ENCODE measurements at regions not wholly inside any gene's neighbourhood (a gene's known extent, or its start where the extent isn't known, plus 50 kb on each side); places are given as distances from the start of the nearest gene placed in this dataset.

- Histone ChIP-seq H3K27me3 (ENCODE audit: control insufficient read depth, low read length) (peaks cover 31% of the 10 kb centered on the region), H3K4me2 (ENCODE audit: low read length) (no peak overlapping the region), H3K36me3 (ENCODE audit: control insufficient read depth, low read length) (no peaks in the 10 kb centered on the region), H3F3A (ENCODE audit: control insufficient read depth, insufficient read depth) (no peaks in the 10 kb centered on the region), H3K4me1 (ENCODE audit: control insufficient read depth, low read length) (no peaks in the 10 kb centered on the region), H3K79me2 (ENCODE audit: control insufficient read depth, low read length) (no peaks in the 10 kb centered on the region), H3K9me2 (replicated peaks; ENCODE audit: control insufficient read depth, low read length) (no peaks in the 10 kb centered on the region), H4K20me1 (ENCODE audit: control insufficient read depth, insufficient read depth, low read depth, low read length) (no peaks in the 10 kb centered on the region), H3K4me3 (ENCODE audit: low read length) (no peak overlapping the region), H3K9me3 (ENCODE audit: control insufficient read depth, insufficient read depth, low read length) (no peaks in the 10 kb centered on the region), H3K27ac (ENCODE audit: low read depth, low read length) (no peak overlapping the region)
- TF ChIP-seq CTCF (IDR thresholded peaks at IDR 0.05; ENCODE audit: low read depth, low read length, poor library complexity, severe bottlenecking) (no peak), EZH2phosphoT487 (IDR thresholded peaks at IDR 0.05; ENCODE audit: borderline replicate concordance, low read length) (no peak)
Measured at GRCh38 chr16:85461022-85461813, 151.9 kb upstream of the GSE1 start.

GRCh38 chr16:85461814-85462713, 151.1 kb upstream of the GSE1 start:
- Histone ChIP-seq H3K4me2 (ENCODE audit: low read length) (no peak overlapping the region), H3F3A (ENCODE audit: control insufficient read depth, insufficient read depth) (no peaks in the 10 kb centered on the region)

More at GRCh38 chr16:85461814-85462713, 151.1 kb upstream of the GSE1 start:
- Histone ChIP-seq H3K4me3 (ENCODE audit: low read length) (no peak overlapping the region), H3K27ac (ENCODE audit: low read depth, low read length) (no peak overlapping the region), H4K20me1 (ENCODE audit: control insufficient read depth, insufficient read depth, low read depth, low read length) (no peaks in the 10 kb centered on the region), H3K4me1 (ENCODE audit: control insufficient read depth, low read length) (no peaks in the 10 kb centered on the region), H3K36me3 (ENCODE audit: control insufficient read depth, low read length) (no peaks in the 10 kb centered on the region), H3K9me3 (ENCODE audit: control insufficient read depth, insufficient read depth, low read length) (no peaks in the 10 kb centered on the region), H3K79me2 (ENCODE audit: control insufficient read depth, low read length) (no peaks in the 10 kb centered on the region), H3K9me2 (replicated peaks; ENCODE audit: control insufficient read depth, low read length) (no peaks in the 10 kb centered on the region), H3K27me3 (ENCODE audit: control insufficient read depth, low read length) (peaks cover 31% of the 10 kb centered on the region)
- TF ChIP-seq CTCF (IDR thresholded peaks at IDR 0.05; ENCODE audit: low read depth, low read length, poor library complexity, severe bottlenecking), result no peak
- TF ChIP-seq EZH2phosphoT487 (IDR thresholded peaks at IDR 0.05; ENCODE audit: borderline replicate concordance, low read length), result no peak
